DND-41 (cell line): ENCODE measurements at regions not wholly inside any gene's neighbourhood (a gene's known extent, or its start where the extent isn't known, plus 50 kb on each side); places are given as distances from the start of the nearest gene placed in this dataset.

Source experiments
- ATAC-seq: fragments of 200-7000 bp; cut with Tn5 transposase; 3 replicates; pipeline ENCODE4 v1.9.1; 2021; ENCODE audit warnings: low read depth; ENCODE audit not compliant: insufficient read depth
- DNase-seq: peaks from one replicate; pipeline ENCODE4 v3.0.0-alpha.2; 2020
- H2AFZ ChIP-seq: 2 replicates; pipeline ENCODE4 v1.6.0; 2012; ENCODE audit warnings: low read depth, low read length
- H3K27ac ChIP-seq: 2 replicates; pipeline ENCODE4 v1.5.1; 2012; ENCODE audit warnings: low read length, inconsistent platforms
- H3K27me3 ChIP-seq: fragments of 200-600 bp; sonication (generic); 2 replicates; pipeline ENCODE4 v1.6.0; 2012; ENCODE audit warnings: low read length, mild to moderate bottlenecking, inconsistent platforms; ENCODE audit not compliant: insufficient read depth, poor library complexity
- H3K36me3 ChIP-seq: 2 replicates; pipeline ENCODE4 v1.5.1; 2012; ENCODE audit warnings: low read length, inconsistent platforms; ENCODE audit not compliant: insufficient read depth
- H3K4me1 ChIP-seq: 2 replicates; pipeline ENCODE4 v1.5.1; 2012; ENCODE audit warnings: mild to moderate bottlenecking, low read length; ENCODE audit not compliant: insufficient read depth
- H3K4me2 ChIP-seq: 2 replicates; pipeline ENCODE4 v1.6.0; 2012; ENCODE audit warnings: mild to moderate bottlenecking, moderate library complexity, low read length, inconsistent platforms; ENCODE audit not compliant: insufficient read depth
- H3K4me3 ChIP-seq, 2 experiments: fragments of 200-600 bp in 1 of 2; shearing (Covaris generic) in 1 of 2; 2 replicates each; pipeline ENCODE4 v1.5.1; 2012 to 2016; ENCODE audit warnings: inconsistent platforms in 2 of 2, low read length in 2 of 2, mild to moderate bottlenecking in 2 of 2, low read depth in 1 of 2, moderate library complexity in 1 of 2
- H3K79me2 ChIP-seq: 2 replicates; pipeline ENCODE4 v1.6.0; 2012; ENCODE audit warnings: low read length, inconsistent platforms; ENCODE audit not compliant: insufficient read depth
- H3K9ac ChIP-seq: 2 replicates; pipeline ENCODE4 v1.6.0; 2012; ENCODE audit warnings: low read depth, mild to moderate bottlenecking, inconsistent platforms, low read length, moderate library complexity
- H3K9me3 ChIP-seq: 2 replicates; pipeline ENCODE4 v1.5.1; 2012; ENCODE audit warnings: low read length, moderate library complexity, mild to moderate bottlenecking, inconsistent platforms; ENCODE audit not compliant: insufficient read depth, severe bottlenecking
- H4K20me1 ChIP-seq: 2 replicates; pipeline ENCODE4 v1.6.0; 2012; ENCODE audit warnings: low read length; ENCODE audit not compliant: insufficient read depth
- EZH2 ChIP-seq: IDR thresholded peaks from 3 replicates; pipeline ENCODE4 v1.6.1; 2012; ENCODE audit warnings: borderline replicate concordance, low read depth, mild to moderate bottlenecking, moderate library complexity, low read length, inconsistent platforms; ENCODE audit not compliant: severe bottlenecking
- TF ChIP-seq, protein P1 (sequence below): IDR thresholded peaks from 2 replicates; pipeline ENCODE4 v1.5.1; 2012; ENCODE audit warnings: borderline replicate concordance, low read length, moderate library complexity, mild to moderate bottlenecking; ENCODE audit not compliant: poor library complexity, severe bottlenecking; ENCODE audit errors: extremely low read depth

GRCh38 chr7:97405835-97406234, 288.3 kb downstream of the SDHAF3 start:
- DNase-seq, result no peak
- Histone ChIP-seq H2AFZ (no peak overlapping the region), H3K79me2 (no peaks in the 10 kb centered on the region), H3K9ac (no peak overlapping the region), H3K36me3 (no peaks in the 10 kb centered on the region), H3K9me3 (no peaks in the 10 kb centered on the region), H3K4me3 (no peak overlapping the region), H3K27ac (no peak overlapping the region), H3K4me2 (no peak overlapping the region), H3K27me3 (no peaks in the 10 kb centered on the region), H4K20me1 (no peaks in the 10 kb centered on the region), H3K4me1 (no peaks in the 10 kb centered on the region)
- ATAC-seq, result no peak
- TF ChIP-seq EZH2, result no peak
- TF ChIP-seq, protein P1, sequence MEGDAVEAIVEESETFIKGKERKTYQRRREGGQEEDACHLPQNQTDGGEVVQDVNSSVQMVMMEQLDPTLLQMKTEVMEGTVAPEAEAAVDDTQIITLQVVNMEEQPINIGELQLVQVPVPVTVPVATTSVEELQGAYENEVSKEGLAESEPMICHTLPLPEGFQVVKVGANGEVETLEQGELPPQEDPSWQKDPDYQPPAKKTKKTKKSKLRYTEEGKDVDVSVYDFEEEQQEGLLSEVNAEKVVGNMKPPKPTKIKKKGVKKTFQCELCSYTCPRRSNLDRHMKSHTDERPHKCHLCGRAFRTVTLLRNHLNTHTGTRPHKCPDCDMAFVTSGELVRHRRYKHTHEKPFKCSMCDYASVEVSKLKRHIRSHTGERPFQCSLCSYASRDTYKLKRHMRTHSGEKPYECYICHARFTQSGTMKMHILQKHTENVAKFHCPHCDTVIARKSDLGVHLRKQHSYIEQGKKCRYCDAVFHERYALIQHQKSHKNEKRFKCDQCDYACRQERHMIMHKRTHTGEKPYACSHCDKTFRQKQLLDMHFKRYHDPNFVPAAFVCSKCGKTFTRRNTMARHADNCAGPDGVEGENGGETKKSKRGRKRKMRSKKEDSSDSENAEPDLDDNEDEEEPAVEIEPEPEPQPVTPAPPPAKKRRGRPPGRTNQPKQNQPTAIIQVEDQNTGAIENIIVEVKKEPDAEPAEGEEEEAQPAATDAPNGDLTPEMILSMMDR, result no peak

DNA sequence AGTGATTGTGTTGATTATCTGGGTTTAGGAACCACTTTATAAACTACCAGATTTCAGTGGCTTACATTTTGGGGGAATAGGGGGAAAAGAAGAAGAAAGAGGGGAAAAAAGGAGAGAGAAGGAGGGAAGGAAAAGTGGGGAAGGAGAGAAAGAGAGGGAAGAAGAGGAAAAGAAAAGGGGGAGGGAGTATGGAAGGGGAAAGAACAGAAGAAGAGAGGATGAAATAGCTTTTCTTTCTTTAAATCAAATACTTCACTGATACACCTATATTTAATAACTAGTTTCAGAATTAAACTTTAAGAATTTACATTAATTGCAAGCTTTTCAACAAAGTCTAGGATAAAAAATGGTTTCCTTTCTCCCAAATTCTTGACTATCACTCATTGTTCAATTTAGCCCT, 289.6 kb downstream of the SDHAF3 start:
- no peak for DNase-seq
- Histone ChIP-seq H3K4me3 (no peak overlapping the region), H3K27me3 (no peaks in the 10 kb centered on the region), H3K79me2 (no peaks in the 10 kb centered on the region), H3K4me1 (no peaks in the 10 kb centered on the region), H3K9me3 (no peaks in the 10 kb centered on the region), H3K27ac (no peak overlapping the region), H3K36me3 (no peaks in the 10 kb centered on the region), H3K4me2 (no peak overlapping the region), H3K9ac (no peak overlapping the region), H4K20me1 (no peaks in the 10 kb centered on the region), H2AFZ (no peak overlapping the region)
- TF ChIP-seq, protein P1, result no peak
- no peak for TF ChIP-seq EZH2
- ATAC-seq, result no peak

- Histone ChIP-seq H3K9me3 (no peaks in the 10 kb centered on the region), H3K4me2 (no peak overlapping the region), H3K79me2 (no peaks in the 10 kb centered on the region), H2AFZ (no peak overlapping the region), H3K36me3 (no peaks in the 10 kb centered on the region), H3K4me3 (no peak overlapping the region), H3K27me3 (no peaks in the 10 kb centered on the region), H3K27ac (no peak overlapping the region), H3K9ac (no peak overlapping the region), H3K4me1 (no peaks in the 10 kb centered on the region), H4K20me1 (no peaks in the 10 kb centered on the region)
- DNase-seq, result no peak
- ATAC-seq, result no peak
- TF ChIP-seq, protein P1, result no peak
- TF ChIP-seq EZH2, result no peak
Measured at GRCh38 chr7:97409346-97409745, 291.8 kb downstream of the SDHAF3 start.

DNA sequence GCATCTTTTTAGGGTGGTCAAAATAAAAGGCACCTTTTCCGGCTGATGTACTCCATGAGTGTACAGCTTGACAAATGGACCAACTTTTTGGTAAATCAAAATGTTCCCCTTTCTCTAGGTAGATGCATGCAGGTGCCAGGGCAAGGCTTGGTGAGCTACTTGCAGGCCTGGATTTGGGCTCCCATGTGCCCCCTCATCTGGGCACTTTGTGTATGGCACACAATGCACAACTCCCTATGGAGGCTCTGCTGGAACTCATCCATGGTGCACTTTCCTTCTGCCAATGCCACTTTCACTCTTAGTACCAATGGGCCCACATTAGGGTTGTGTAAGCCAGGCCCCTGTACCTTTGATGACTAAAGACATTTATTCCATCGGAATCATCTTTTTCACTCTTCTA, 300.8 kb downstream of the SDHAF3 start:
- Histone ChIP-seq H2AFZ (no peak overlapping the region), H3K9me3 (no peaks in the 10 kb centered on the region), H3K9ac (no peak overlapping the region), H4K20me1 (no peaks in the 10 kb centered on the region), H3K79me2 (no peaks in the 10 kb centered on the region), H3K36me3 (no peaks in the 10 kb centered on the region), H3K4me2 (no peak overlapping the region), H3K27me3 (no peaks in the 10 kb centered on the region), H3K4me3 (no peak overlapping the region), H3K27ac (no peak overlapping the region), H3K4me1 (no peaks in the 10 kb centered on the region)
- DNase-seq (no peak), ATAC-seq (no peak)
- no peak for TF ChIP-seq EZH2
- TF ChIP-seq, protein P1, result peak; percentile 13
